IMR-90 (cell line): ENCODE measurements at regions not wholly inside any gene's neighbourhood (a gene's known extent, or its start where the extent isn't known, plus 50 kb on each side); places are given as distances from the start of the nearest gene placed in this dataset.

Source experiments
- ATAC-seq: fragments of 200-7000 bp; cut with Tn5 transposase; 2 replicates; pipeline ENCODE4 v1.9.1; 2020; ENCODE audit warnings: low read depth, mild to moderate bottlenecking, moderate library complexity
- BruUV-seq: library from RNA; stranded (reverse); fragments of 400-500 nt; replicated peaks from 2 replicates; lab custom pipeline; 2021; lab: Mats Ljungman, UMichigan
- CTCF ChIA-PET: fragments of 300-600 bp; formaldehyde crosslinking; extraction: SDS; loops from one replicate; lab custom pipeline; 2021; ENCODE audit warnings: antibody characterized with exemption; lab: Yijun Ruan, JAX
- POLR2A ChIA-PET: fragments of 300-600 bp; sonication (Branson Sonifier 250); formaldehyde crosslinking; loops from one replicate; lab custom pipeline; 2022; ENCODE audit warnings: antibody characterized with exemption; ENCODE audit not compliant: unreplicated experiment; lab: Charles Lee
- DNase-seq: peaks from one replicate; pipeline ENCODE4 v3.0.0; 2013
- H2AFZ ChIP-seq: replicated peaks from 2 replicates; pipeline ENCODE3; 2013; ENCODE audit warnings: low read length, mild to moderate bottlenecking; ENCODE audit not compliant: poor library complexity
- H2AK5ac ChIP-seq: 2 replicates; pipeline ENCODE4 v1.6.1; 2013; ENCODE audit warnings: low read depth, low read length, inconsistent platforms
- H2AK9ac ChIP-seq: replicated peaks from 2 replicates; pipeline ENCODE3; 2013; ENCODE audit warnings: mild to moderate bottlenecking, low read depth, low read length, moderate library complexity; ENCODE audit not compliant: poor library complexity
- H2BK120ac ChIP-seq: 2 replicates; pipeline ENCODE4 v1.6.1; 2013; ENCODE audit warnings: low read depth, low read length, inconsistent platforms
- H2BK15ac ChIP-seq: 3 replicates; pipeline ENCODE4 v1.6.1; 2013; ENCODE audit warnings: low read depth, low read length, inconsistent platforms
- H2BK20ac ChIP-seq: 2 replicates; pipeline ENCODE4 v1.6.1; 2013; ENCODE audit warnings: low read depth, mild to moderate bottlenecking, inconsistent platforms, low read length, moderate library complexity
- H2BK5ac ChIP-seq: 2 replicates; pipeline ENCODE4 v1.6.1; 2013; ENCODE audit warnings: mild to moderate bottlenecking, low read depth, low read length, inconsistent platforms; ENCODE audit not compliant: poor library complexity, severe bottlenecking
- H3K14ac ChIP-seq: replicated peaks from 2 replicates; pipeline ENCODE4 v1.6.1; 2013; ENCODE audit warnings: low read depth, low read length, inconsistent platforms
- H3K18ac ChIP-seq: 2 replicates; pipeline ENCODE4 v1.6.1; 2013; ENCODE audit warnings: low read depth, low read length, control low read depth
- H3K23ac ChIP-seq: 2 replicates; pipeline ENCODE4 v1.6.1; 2013; ENCODE audit warnings: low read depth, low read length, inconsistent platforms
- H3K27ac ChIP-seq: 2 replicates; pipeline ENCODE4 v1.5.1; 2013; ENCODE audit warnings: mild to moderate bottlenecking, control low read depth, low read length; ENCODE audit not compliant: insufficient read depth
- H3K27me3 ChIP-seq: 2 replicates; pipeline ENCODE4 v1.6.1; 2013; ENCODE audit warnings: low read length; ENCODE audit not compliant: control insufficient read depth, insufficient read depth
- H3K36me3 ChIP-seq: 2 replicates; pipeline ENCODE4 v1.6.1; 2013; ENCODE audit warnings: low read length, mixed read lengths; ENCODE audit not compliant: control insufficient read depth, insufficient read depth
- H3K4ac ChIP-seq: 2 replicates; pipeline ENCODE4 v1.6.1; 2013; ENCODE audit warnings: low read depth, low read length, inconsistent platforms
- H3K4me1 ChIP-seq: 2 replicates; pipeline ENCODE4 v1.6.1; 2013; ENCODE audit warnings: low read length, mixed read lengths; ENCODE audit not compliant: control insufficient read depth, insufficient read depth
- H3K4me2 ChIP-seq: 2 replicates; pipeline ENCODE4 v1.6.1; 2013; ENCODE audit warnings: low read depth, mild to moderate bottlenecking, control low read depth, low read length, moderate library complexity
- H3K4me3 ChIP-seq: 2 replicates; pipeline ENCODE4 v1.5.1; 2013; ENCODE audit warnings: low read depth, mild to moderate bottlenecking, control low read depth, low read length, moderate library complexity; ENCODE audit not compliant: insufficient read depth
- H3K56ac ChIP-seq: 2 replicates; pipeline ENCODE4 v1.6.1; 2013; ENCODE audit warnings: low read length, inconsistent platforms; ENCODE audit not compliant: insufficient read depth; ENCODE audit errors: extremely low read depth
- H3K79me1 ChIP-seq, 2 experiments: 2 replicates each; pipeline ENCODE4 v1.6.1; 2013; ENCODE audit warnings: low read length in 2 of 2, inconsistent platforms in 1 of 2, low read depth in 1 of 2
- H3K9ac ChIP-seq: 2 replicates; pipeline ENCODE4 v1.6.1; 2013; ENCODE audit warnings: low read depth, low read length, control low read depth
- H3K9me1 ChIP-seq: 2 replicates; pipeline ENCODE4 v1.6.1; 2013; ENCODE audit warnings: low read length, inconsistent platforms; ENCODE audit not compliant: insufficient read depth
- H3K9me3 ChIP-seq: 2 replicates; pipeline ENCODE4 v1.6.1; 2013; ENCODE audit warnings: low read length; ENCODE audit not compliant: control insufficient read depth, insufficient read depth
- H4K20me1 ChIP-seq: 2 replicates; pipeline ENCODE4 v1.6.1; 2013; ENCODE audit warnings: low read length, inconsistent platforms; ENCODE audit not compliant: insufficient read depth
- H4K5ac ChIP-seq: 2 replicates; pipeline ENCODE4 v1.6.1; 2013; ENCODE audit warnings: mild to moderate bottlenecking, low read depth, low read length, control low read depth
- H4K8ac ChIP-seq, 2 experiments: 2 replicates each; pipeline ENCODE4 v1.6.1; 2013; ENCODE audit warnings: low read depth in 2 of 2, low read length in 2 of 2, control low read depth in 1 of 2, inconsistent platforms in 1 of 2
- H4K91ac ChIP-seq: 2 replicates; pipeline ENCODE4 v1.6.1; 2013; ENCODE audit warnings: low read depth, low read length, inconsistent platforms; ENCODE audit not compliant: insufficient read depth
- BHLHE40 ChIP-seq: fragments of 150-350 bp; IDR thresholded peaks from 2 replicates; pipeline ENCODE4 v1.6.1; 2016; ENCODE audit warnings: mild to moderate bottlenecking, low read depth, low read length
- RAD21 ChIP-seq: IDR thresholded peaks from 2 replicates; pipeline ENCODE4 v1.6.1; 2012; ENCODE audit warnings: low read length, improper control_type of control experiment
- SMC3 ChIP-seq: fragments of 150-350 bp; IDR thresholded peaks from 2 replicates; pipeline ENCODE4 v1.6.1; 2016; ENCODE audit warnings: low read depth, mild to moderate bottlenecking, antibody characterized with exemption, low read length, moderate library complexity
- USF2 ChIP-seq: fragments of 150-350 bp; IDR thresholded peaks from 2 replicates; pipeline ENCODE4 v1.6.1; 2017; ENCODE audit warnings: mild to moderate bottlenecking, antibody characterized with exemption, low read length, low read depth
- WGBS, 2 experiments: methylation state at CpG; one replicate each; pipeline versions ENCODE4 v1.1.5 to v1.1.7; 2013; ENCODE audit warnings: missing lambda C conversion rate in 2 of 2; ENCODE audit not compliant: insufficient read length in 1 of 2; ENCODE audit errors: extremely low coverage in 2 of 2; 5-methylcytosine and 5-hydroxymethylcytosine counted together
- dilution Hi-C: fragments of 300-500 bp; cut with HindIII; formaldehyde crosslinking; loops from one replicate; pipeline ENCODE4 v1.14.3; 2018; ENCODE audit warnings: low sequenced_read_pairs; ENCODE audit not compliant: unreplicated experiment
- in situ Hi-C: fragments of 300-500 bp; cut with MboI; formaldehyde crosslinking; loops from 3 replicates; pipeline ENCODE4 v1.14.3; 2019; ENCODE audit warnings: low sequenced_read_pairs, inconsistent platforms, mixed read lengths
- intact Hi-C: fragments of 100-400 bp; cut with micrococcal nuclease; formaldehyde crosslinking; loops from 2 replicates; pipeline ENCODE4 v1.10.0; 2022

GRCh38 chr2:216796115-216796840 is 63.6 kb downstream of the TNP1 start:
- H3K4me2 ChIP-seq, result no peak overlapping the region
- POLR2A ChIA-PET, result no interaction called here
- H3K27ac ChIP-seq, result no peak overlapping the region
- no peak overlapping the region for H3K9ac ChIP-seq
- no peak overlapping the region for H2BK5ac ChIP-seq
- H3K18ac ChIP-seq, result no peak overlapping the region
- H2AFZ ChIP-seq, result peak overlapping the region; percentile 27
- in situ Hi-C loops (no loop called here), intact Hi-C loops (no loop called here), dilution Hi-C loops (no loop called here)
- no peaks in the 10 kb centered on the region for H3K79me1 ChIP-seq
- H2AK5ac ChIP-seq, result no peak overlapping the region
- no peak overlapping the region for H2BK120ac ChIP-seq
- H3K27me3 ChIP-seq, result no peaks in the 10 kb centered on the region
- H3K9me3 ChIP-seq, result peaks cover 2% of the 10 kb centered on the region; the same call in 1 of the 2 replicates
- no peak overlapping the region for H4K91ac ChIP-seq
- H3K23ac ChIP-seq, result no peak overlapping the region
- no peak overlapping the region; the same call in 1 of the 2 replicates for H4K5ac ChIP-seq
- H3K4ac ChIP-seq, result no peak overlapping the region
- DNase-seq, result no peak
- H2BK15ac ChIP-seq, result no peak overlapping the region
- no peak overlapping the region for H2AK9ac ChIP-seq
- H3K4me1 ChIP-seq, result peaks cover 14% of the 10 kb centered on the region
- no peaks in the 10 kb centered on the region for H4K20me1 ChIP-seq
- no peak overlapping the region for H3K4me3 ChIP-seq
- H3K56ac ChIP-seq, result no peak overlapping the region
- no peak overlapping the region for H3K14ac ChIP-seq
- no peak overlapping the region for H4K8ac ChIP-seq
- BruUV-seq, result no TSS peak
- H3K36me3 ChIP-seq, result no peaks in the 10 kb centered on the region
- peaks cover 7% of the 10 kb centered on the region for H3K9me1 ChIP-seq
- H2BK20ac ChIP-seq, result no peak overlapping the region
- TF ChIP-seq SMC3, result no peak
- no peak for TF ChIP-seq BHLHE40
- no peak for TF ChIP-seq RAD21
- no peak for TF ChIP-seq USF2
- ATAC-seq, result no peak
- 79% methylated on average over 5 of the region's 10 CpGs; no CpG with 5 or more reads in 1 of the 2 experiments for WGBS, 2 experiments
- CTCF ChIA-PET, result no interaction called here
